A549 (cell line): ENCODE measurements at regions not wholly inside any gene's neighbourhood (a gene's known extent, or its start where the extent isn't known, plus 50 kb on each side); places are given as distances from the start of the nearest gene placed in this dataset.

Experiments used
- ATAC-seq, 2 experiments: fragments of 200-7000 bp in 1 of 2; fragments of >200 bp in 1 of 2; cut with Nextera tagmentation in 1 of 2; cut with Tn5 transposase in 1 of 2; 3 replicates each; pipeline versions ENCODE4 v1.8.0 to v1.9.1; 2018 to 2020; ENCODE audit warnings: mild to moderate bottlenecking in 1 of 2, moderate library complexity in 1 of 2
- CTCF ChIA-PET: fragments of 300-600 bp; sonication (Branson Sonifier 250); formaldehyde crosslinking; extraction: SDS; loops from one replicate; lab custom pipeline; 2021; ENCODE audit warnings: antibody characterized with exemption, inconsistent platforms; lab: Yijun Ruan, JAX
- POLR2A ChIA-PET: fragments of 350-600 bp; formaldehyde crosslinking; extraction: SDS; loops from one replicate; lab custom pipeline; 2021; ENCODE audit warnings: antibody characterized with exemption, inconsistent platforms; lab: Yijun Ruan, JAX
- DNase-seq, 2 experiments: peaks; one replicate each; pipeline versions ENCODE4 v3.0.0 to v3.0.0-alpha.2; 2011 to 2016; ENCODE audit warnings: low read depth in 1 of 2, low spot score in 1 of 2
- FAIRE-seq: peaks from 2 replicates; lab custom pipeline; 2011; peaks lifted over from hg19 to GRCh38; lab: Jason Lieb, UNC
- H3K27ac ChIP-seq, 2 experiments: fragments of >200 bp; sonication (Bioruptor Twin); formaldehyde crosslinking; 3 replicates each; pipeline ENCODE4 v1.5.1; 2016 to 2017
- H3K4me1 ChIP-seq: fragments of >200 bp; sonication (Bioruptor Twin); formaldehyde crosslinking; 3 replicates; pipeline ENCODE4 v1.6.1; 2016
- H3K4me2 ChIP-seq: fragments of >200 bp; sonication (Bioruptor Twin); formaldehyde crosslinking; 3 replicates; pipeline ENCODE4 v1.6.1; 2016
- H3K4me3 ChIP-seq: fragments of >200 bp; sonication (Bioruptor Twin); formaldehyde crosslinking; 3 replicates; pipeline ENCODE4 v1.5.1; 2016
- H3K9me3 ChIP-seq: fragments of >200 bp; sonication (Bioruptor Twin); formaldehyde crosslinking; 3 replicates; pipeline ENCODE4 v1.6.1; 2016
- ATOH8 ChIP-seq: fragments of 250-450 bp; sonication (Bioruptor Pico); IDR thresholded peaks from 2 replicates; pipeline ENCODE4 v1.5.0; 2020; ENCODE audit warnings: low read depth, mild to moderate bottlenecking, moderate library complexity
- CBX2 ChIP-seq: fragments of 200-600 bp; sonication (generic); IDR thresholded peaks from 2 replicates; pipeline ENCODE4 v1.6.1; 2016; ENCODE audit warnings: low read depth, mild to moderate bottlenecking, borderline replicate concordance
- CEBPB ChIP-seq, 2 experiments: fragments of >200 bp in 1 of 2; sonication (Bioruptor Twin) in 1 of 2; formaldehyde crosslinking in 1 of 2; IDR thresholded peaks; 2 replicates each; pipeline ENCODE4 v1.6.1; 2012 to 2016
- E2F6 ChIP-seq: IDR thresholded peaks from 2 replicates; pipeline ENCODE4 v1.6.1; 2012; ENCODE audit warnings: low read depth, borderline replicate concordance
- ELK1 ChIP-seq: fragments of 150-350 bp; IDR thresholded peaks from 2 replicates; pipeline ENCODE4 v1.6.1; 2014; ENCODE audit warnings: low read depth, mild to moderate bottlenecking, low read length
- ESRRA ChIP-seq: fragments of 150-350 bp; IDR thresholded peaks from 2 replicates; pipeline ENCODE4 v1.6.1; 2014; ENCODE audit warnings: mild to moderate bottlenecking, low read length, borderline replicate concordance
- GATA3 ChIP-seq: IDR thresholded peaks from 2 replicates; pipeline ENCODE4 v1.6.1; 2012; ENCODE audit warnings: borderline replicate concordance
- JUNB ChIP-seq: fragments of >200 bp; sonication (Bioruptor Twin); formaldehyde crosslinking; IDR thresholded peaks from 2 replicates; pipeline ENCODE4 v1.6.1; 2016
- MAX ChIP-seq: IDR thresholded peaks from 2 replicates; pipeline ENCODE4 v1.6.1; 2012
- NR3C1 ChIP-seq: fragments of >200 bp; sonication (Bioruptor Twin); formaldehyde crosslinking; IDR thresholded peaks from 3 replicates; pipeline ENCODE4 v1.6.1; 2017
- PHF8 ChIP-seq: fragments of 200-600 bp; sonication (generic); IDR thresholded peaks from 2 replicates; pipeline ENCODE4 v1.6.1; 2016; ENCODE audit warnings: low read depth, mild to moderate bottlenecking, antibody characterized with exemption, moderate library complexity, borderline replicate concordance
- RCOR1 ChIP-seq: fragments of 150-350 bp; IDR thresholded peaks from 2 replicates; pipeline ENCODE4 v1.6.1; 2014; ENCODE audit warnings: antibody characterized with exemption, low read length, low read depth
- SMC3 ChIP-seq: fragments of >200 bp; sonication (Bioruptor Twin); formaldehyde crosslinking; IDR thresholded peaks from 3 replicates; pipeline ENCODE4 v1.6.1; 2018; ENCODE audit warnings: inconsistent platforms
- TFCP2L1 ChIP-seq: fragments of 250-450 bp; sonication (Bioruptor Pico); IDR thresholded peaks from 2 replicates; pipeline ENCODE4 v1.5.0; 2021; ENCODE audit warnings: mild to moderate bottlenecking
- TP53 ChIP-seq: fragments of 250-450 bp; sonication (Bioruptor Pico); IDR thresholded peaks from 2 replicates; pipeline ENCODE4 v1.5.0; 2021; ENCODE audit warnings: mild to moderate bottlenecking, moderate library complexity
- WGBS: methylation state at CpG from one replicate; pipeline ENCODE4 v1.1.6; 2017; ENCODE audit errors: missing lambda C conversion rate; 5-methylcytosine and 5-hydroxymethylcytosine counted together
- TF ChIP-seq, protein P1 (sequence below): fragments of 450-650 bp; IDR thresholded peaks from 2 replicates; pipeline ENCODE4 v1.6.1; 2014; ENCODE audit warnings: antibody characterized with exemption
- TF ChIP-seq, protein P2 (sequence below): IDR thresholded peaks from 2 replicates; pipeline ENCODE4 v1.6.1; 2012

- ATAC-seq (peak in 1 of 2 experiments; percentile 40; a peak in 1 of 6 replicates), DNase-seq (no peak), FAIRE-seq (no peak)
- TF ChIP-seq PHF8 (no peak), CBX2 (no peak), RCOR1 (no peak), ELK1 (no peak), JUNB (no peak), TP53 (CRISPR knock-in tag) (no peak), GATA3 (no peak), E2F6 (no peak), SMC3 (no peak), MAX (no peak)
- TF ChIP-seq, protein P1, sequence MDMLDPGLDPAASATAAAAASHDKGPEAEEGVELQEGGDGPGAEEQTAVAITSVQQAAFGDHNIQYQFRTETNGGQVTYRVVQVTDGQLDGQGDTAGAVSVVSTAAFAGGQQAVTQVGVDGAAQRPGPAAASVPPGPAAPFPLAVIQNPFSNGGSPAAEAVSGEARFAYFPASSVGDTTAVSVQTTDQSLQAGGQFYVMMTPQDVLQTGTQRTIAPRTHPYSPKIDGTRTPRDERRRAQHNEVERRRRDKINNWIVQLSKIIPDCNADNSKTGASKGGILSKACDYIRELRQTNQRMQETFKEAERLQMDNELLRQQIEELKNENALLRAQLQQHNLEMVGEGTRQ = no peak
- no peak overlapping the region for H3K4me3 ChIP-seq
- no peaks in the 10 kb centered on the region for H3K9me3 ChIP-seq
- WGBS = 0% methylated on average over 1 of the region's 1 CpG
- H3K4me1 ChIP-seq = peaks cover 14% of the 10 kb centered on the region; the same call in 2 of the 3 replicates
- POLR2A ChIA-PET = no interaction called here
- CTCF ChIA-PET = no interaction called here
- no peak overlapping the region for H3K4me2 ChIP-seq
- no peak overlapping the region for H3K27ac ChIP-seq
Observed at GRCh38 chr7:12741951-12742575, 54.6 kb downstream of the ARL4A start.

GRCh38 chr7:12746211-12746610, 58.8 kb downstream of the ARL4A start:
- no peak overlapping the region for H3K4me2 ChIP-seq
- WGBS = 8% methylated on average over 1 of the region's 1 CpG
- FAIRE-seq = no peak

GRCh38 chr7:12747687-12748306, 60.4 kb downstream of the ARL4A start:
- ATAC-seq = no peak
- POLR2A ChIA-PET = no interaction called here
- Histone ChIP-seq H3K9me3 (no peaks in the 10 kb centered on the region), H3K4me3 (no peak overlapping the region), H3K27ac (no peak overlapping the region), H3K4me2 (no peak overlapping the region)
- no peak for DNase-seq
- FAIRE-seq = no peak
- TF ChIP-seq CEBPB (IDR thresholded peaks at IDR 0.05) (peak; percentile 60 to 80; a peak in 3 of 4 replicates), NR3C1 (no peak)
- TF ChIP-seq, all 56 proteins: peak for 1
- peaks cover 8% of the 10 kb centered on the region; the same call in 2 of the 3 replicates for H3K4me1 ChIP-seq
- CTCF ChIA-PET = interaction anchor here (0.9 kb wide), 1 partner anchor 61 kb away, joined by 3 read pairs; the partner anchor contains the start of gene ARL4A
- 80% methylated on average over 10 of the region's 10 CpGs for WGBS

More at GRCh38 chr7:12746211-12746610, 58.8 kb downstream of the ARL4A start:
- H3K4me3 ChIP-seq = no peak overlapping the region
- TF ChIP-seq TFCP2L1 (CRISPR knock-in tag) = no peak
- no peak overlapping the region for H3K27ac ChIP-seq
- ATAC-seq = no peak
- ChIA-PET POLR2A (no interaction called here), CTCF (interaction anchor here (0.8 to 1.3 kb wide), 3 partner anchors 20 to 63 kb away, joined by 3 read pairs; partner anchors contain the start of gene ARL4A)
- no peak for DNase-seq
- H3K4me1 ChIP-seq = peaks cover 14% of the 10 kb centered on the region; the same call in 2 of the 3 replicates
- no peaks in the 10 kb centered on the region for H3K9me3 ChIP-seq

DNA sequence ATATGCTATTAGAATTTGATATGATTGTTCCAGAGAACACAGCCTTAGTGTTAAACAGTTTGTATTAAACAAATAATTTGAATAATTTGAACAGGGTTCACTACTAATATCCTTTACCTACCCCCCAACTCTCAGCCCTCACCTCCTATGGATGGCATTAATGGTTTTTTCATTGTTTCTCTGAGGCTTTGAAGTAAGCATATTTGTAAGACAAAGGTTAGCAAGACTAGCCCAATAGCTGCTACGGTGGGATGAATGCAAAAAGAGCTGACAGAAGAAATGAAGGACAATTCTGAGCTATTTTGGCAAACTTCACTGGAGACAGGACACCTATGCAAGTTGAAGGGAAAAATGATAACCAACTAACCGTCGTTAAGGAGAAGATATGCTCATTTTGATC, 61.6 kb downstream of the ARL4A start:
- no peak for TF ChIP-seq ESRRA
- TF ChIP-seq ATOH8 (CRISPR knock-in tag) = no peak
- TF ChIP-seq, protein P2, sequence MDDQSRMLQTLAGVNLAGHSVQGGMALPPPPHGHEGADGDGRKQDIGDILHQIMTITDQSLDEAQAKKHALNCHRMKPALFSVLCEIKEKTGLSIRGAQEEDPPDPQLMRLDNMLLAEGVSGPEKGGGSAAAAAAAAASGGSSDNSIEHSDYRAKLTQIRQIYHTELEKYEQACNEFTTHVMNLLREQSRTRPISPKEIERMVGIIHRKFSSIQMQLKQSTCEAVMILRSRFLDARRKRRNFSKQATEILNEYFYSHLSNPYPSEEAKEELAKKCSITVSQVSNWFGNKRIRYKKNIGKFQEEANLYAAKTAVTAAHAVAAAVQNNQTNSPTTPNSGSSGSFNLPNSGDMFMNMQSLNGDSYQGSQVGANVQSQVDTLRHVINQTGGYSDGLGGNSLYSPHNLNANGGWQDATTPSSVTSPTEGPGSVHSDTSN = no peak
- TF ChIP-seq CEBPB (IDR thresholded peaks at IDR 0.05) = no peak
- no peak for TF ChIP-seq GATA3
- TF ChIP-seq, all 56 proteins: peak for 0
- Histone ChIP-seq H3K27ac (no peak overlapping the region), H3K9me3 (no peaks in the 10 kb centered on the region), H3K4me1 (peaks cover 10% of the 10 kb centered on the region; the same call in 2 of the 3 replicates), H3K4me3 (no peak overlapping the region), H3K4me2 (no peak overlapping the region)
- DNase-seq = no peak
- FAIRE-seq = no peak
- no peak for ATAC-seq
- POLR2A ChIA-PET = no interaction called here
- 93% methylated on average over 3 of the region's 3 CpGs for WGBS
- CTCF ChIA-PET = no interaction called here
